Stimulated activated effector memory CD8-positive, alpha-beta T cell treated with anti-CD3 and anti-CD28 coated beads, Interleukin-12 subunit alpha, Interleukin-12 subunit beta, amount 100 ng/mL, for 72 hours (primary cell): ENCODE measurements at regions not wholly inside any gene's neighbourhood (a gene's known extent, or its start where the extent isn't known, plus 50 kb on each side); places are given as distances from the start of the nearest gene placed in this dataset.

Source experiments
- ATAC-seq: fragments of 150-1000 bp; cut with Tn5 transposase; 2 replicates; pipeline ENCODE4 v1.10.0; 2021
- DNase-seq, 2 donors: peaks; one replicate each; pipeline ENCODE4 v3.0.0; 2021 to 2022; ENCODE audit warnings: low spot score in 2 of 2
- H3K27ac Mint-ChIP-seq: one replicate; pipeline ENCODE4 v1.8.0; 2022; ENCODE audit warnings: mild to moderate bottlenecking, mixed read lengths
- H3K36me3 Mint-ChIP-seq: one replicate; pipeline ENCODE4 v1.8.0; 2022; ENCODE audit warnings: mild to moderate bottlenecking, mixed read lengths
- H3K4me1 Mint-ChIP-seq: one replicate; pipeline ENCODE4 v1.8.0; 2022; ENCODE audit warnings: mixed read lengths
- H3K4me3 Mint-ChIP-seq: one replicate; pipeline ENCODE4 v1.8.0; 2022; ENCODE audit warnings: mild to moderate bottlenecking, mixed read lengths
- H3K9me3 Mint-ChIP-seq: one replicate; pipeline ENCODE4 v1.8.0; 2022; ENCODE audit warnings: mixed read lengths

DNA sequence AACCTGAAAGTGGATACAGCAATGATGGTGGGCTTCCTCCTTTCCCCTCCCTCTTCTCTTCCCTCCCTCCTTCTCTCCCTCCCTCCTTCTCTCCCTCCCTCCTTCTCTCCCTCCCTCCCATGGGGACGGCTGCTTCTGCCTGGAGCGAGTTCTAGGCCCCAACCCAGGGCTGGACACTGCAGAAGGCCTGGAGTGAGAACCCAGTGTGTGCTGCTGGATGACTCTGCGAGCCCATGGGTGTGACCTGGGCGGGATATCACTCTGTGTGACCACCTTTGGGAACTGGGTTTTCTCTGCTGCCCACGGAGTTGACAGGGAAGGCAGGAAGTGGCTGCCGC lies 242.6 kb upstream of the GSE1 start:
- ATAC-seq: no peak
- H3K4me3 Mint-ChIP-seq: no peak overlapping the region
- no peaks in the 10 kb centered on the region for H3K4me1 Mint-ChIP-seq
- no peak for DNase-seq
- no peak overlapping the region for H3K27ac Mint-ChIP-seq
- H3K36me3 Mint-ChIP-seq: no peaks in the 10 kb centered on the region
- H3K9me3 Mint-ChIP-seq: no peaks in the 10 kb centered on the region

DNA sequence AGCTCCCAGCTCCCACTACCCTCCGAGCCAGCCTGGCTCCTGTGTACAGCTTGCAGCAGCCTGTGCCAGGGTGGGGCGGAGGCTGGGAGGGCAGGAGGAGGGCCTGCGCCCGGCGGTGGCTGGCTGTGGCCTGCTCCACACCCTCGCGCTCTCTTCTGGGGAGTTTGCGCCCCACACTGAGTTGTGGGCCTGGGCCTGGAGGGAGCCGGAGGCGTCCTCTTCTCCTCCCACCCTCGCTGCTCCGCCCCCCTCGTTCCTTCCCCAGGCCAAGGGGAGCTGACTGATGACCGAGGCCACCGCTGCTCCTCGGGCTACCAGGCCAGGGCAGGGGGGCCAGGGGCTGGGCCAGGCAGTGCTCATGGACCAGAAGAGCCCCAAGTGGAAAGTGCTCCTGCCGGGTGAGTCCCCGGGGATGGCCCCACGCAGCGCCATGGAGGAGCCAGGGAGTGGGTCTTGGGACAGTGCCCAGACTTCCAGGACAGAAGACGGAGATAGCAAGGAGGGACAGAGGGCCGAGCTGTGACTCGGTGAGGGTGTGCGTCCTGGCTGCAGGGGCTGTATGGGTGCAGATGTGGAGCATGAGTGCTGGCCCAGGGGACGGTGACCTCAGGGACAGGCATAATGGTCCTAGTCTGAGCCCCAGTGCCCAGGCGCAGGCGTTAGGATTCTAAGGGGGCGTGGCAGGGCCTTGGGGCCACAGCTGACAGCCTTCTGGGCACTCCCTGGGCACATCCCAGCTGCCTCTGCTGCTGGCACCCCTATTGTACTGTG lies 242.1 kb upstream of the GSE1 start:
- Mint-ChIP-seq H3K9me3 (no peaks in the 10 kb centered on the region), H3K27ac (no peak overlapping the region), H3K4me1 (no peaks in the 10 kb centered on the region), H3K36me3 (no peaks in the 10 kb centered on the region), H3K4me3 (no peak overlapping the region)
- DNase-seq (no peak), ATAC-seq (no peak)

DNA sequence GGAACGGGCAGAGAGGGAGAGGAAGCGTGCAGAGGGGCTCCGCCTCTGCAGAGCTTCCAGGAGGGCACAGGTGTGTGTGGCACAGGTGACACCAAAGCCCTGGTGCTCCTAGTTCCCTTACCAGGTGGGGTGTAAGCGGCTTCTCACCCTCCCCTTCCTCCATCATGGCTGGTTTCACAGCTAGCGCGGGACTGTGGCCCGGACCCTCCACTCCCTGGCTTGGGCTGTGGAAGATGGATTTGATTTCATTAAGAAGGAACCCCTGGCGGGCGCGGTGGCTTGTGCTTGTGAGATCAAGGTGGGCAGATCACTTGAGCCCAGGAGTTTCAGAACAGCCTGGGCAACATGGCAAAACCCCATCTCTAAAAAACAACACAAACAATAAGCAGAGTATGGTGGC lies 241.2 kb upstream of the GSE1 start:
- H3K27ac Mint-ChIP-seq: no peak overlapping the region
- DNase-seq (no peak), ATAC-seq (no peak)
- no peaks in the 10 kb centered on the region for H3K4me1 Mint-ChIP-seq
- no peaks in the 10 kb centered on the region for H3K36me3 Mint-ChIP-seq
- H3K9me3 Mint-ChIP-seq: no peaks in the 10 kb centered on the region
- H3K4me3 Mint-ChIP-seq: no peak overlapping the region

DNA sequence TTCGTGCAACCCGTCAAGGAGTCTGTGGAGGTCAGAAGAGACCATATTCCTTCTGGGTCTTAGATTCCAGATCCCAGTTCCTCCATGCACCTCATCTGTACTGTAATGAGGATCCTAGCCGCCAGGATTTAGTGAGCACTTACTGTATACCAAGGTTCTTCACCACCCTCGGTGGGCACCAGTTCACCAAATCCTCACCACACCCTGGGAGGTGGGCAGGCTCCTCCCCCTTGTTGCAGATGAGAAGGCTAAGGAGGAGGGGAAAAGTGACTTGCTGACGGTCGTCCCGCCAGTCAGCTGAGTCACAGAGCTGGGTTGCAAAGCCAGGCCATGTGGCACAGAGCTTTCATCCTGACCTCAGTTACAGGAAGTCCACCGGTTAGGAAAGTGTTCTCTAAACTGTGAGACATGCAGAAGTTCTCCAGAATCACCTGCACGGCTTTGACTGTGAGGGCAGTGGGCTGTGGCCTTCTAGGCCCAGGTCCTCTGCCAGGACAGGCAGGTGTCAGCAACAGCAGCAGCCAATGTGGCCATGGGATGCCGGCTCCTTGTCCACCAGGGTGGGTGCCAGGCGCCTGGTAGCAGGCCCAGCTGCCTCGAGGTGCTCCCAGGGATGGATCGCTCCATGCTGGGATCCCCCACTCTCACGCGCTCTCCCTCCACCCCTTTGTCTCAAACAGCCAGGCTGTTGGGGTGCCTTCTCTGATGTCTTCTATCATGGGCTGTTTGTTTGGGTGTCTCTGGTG lies 240.3 kb upstream of the GSE1 start:
- ATAC-seq (peak; percentile 73), DNase-seq (peak in 1 of 2 donors; percentile 51)
- Mint-ChIP-seq H3K27ac (no peak overlapping the region), H3K9me3 (no peaks in the 10 kb centered on the region), H3K4me1 (no peaks in the 10 kb centered on the region), H3K36me3 (no peaks in the 10 kb centered on the region), H3K4me3 (no peak overlapping the region)

DNA sequence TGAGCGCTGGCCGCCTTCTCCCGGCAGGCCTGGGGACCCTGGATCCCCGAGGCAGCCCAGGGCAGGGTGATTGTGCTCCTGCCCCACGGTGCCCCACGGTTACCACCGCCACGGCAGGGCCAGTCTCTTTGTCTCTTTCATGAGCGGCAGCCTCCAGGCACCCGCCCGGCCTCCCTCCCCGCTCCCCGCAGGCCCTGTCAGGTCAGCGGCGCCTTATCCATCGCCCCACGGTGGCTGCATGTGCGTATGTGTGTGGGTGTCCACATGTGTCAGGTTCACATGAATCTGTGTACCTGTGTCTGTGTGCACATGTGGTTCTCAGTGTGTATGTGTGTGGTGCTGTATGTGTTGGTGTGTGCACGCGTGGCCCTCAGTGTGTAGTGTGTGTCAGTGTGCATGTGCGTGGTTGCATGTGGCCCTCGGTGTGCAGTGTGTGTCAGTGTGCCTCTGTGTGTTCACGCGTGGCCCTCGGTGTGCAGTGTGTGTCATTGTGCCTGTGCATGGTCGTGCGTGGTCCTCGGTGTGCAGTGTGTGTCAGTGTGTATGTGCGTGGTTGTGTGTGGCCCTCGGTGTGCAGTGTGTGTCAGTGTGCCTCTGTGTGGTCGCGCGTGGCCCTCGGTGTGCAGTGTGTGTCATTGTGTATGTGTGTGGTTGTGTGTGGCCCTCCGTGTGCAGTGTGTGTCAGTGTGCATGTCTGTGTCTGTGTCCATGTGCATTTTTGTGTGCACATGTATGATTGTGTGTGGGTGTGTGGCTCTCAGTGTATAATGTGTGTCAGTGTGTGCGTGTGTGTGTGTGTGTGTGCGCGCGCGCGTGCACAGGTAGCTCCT lies 239.2 kb upstream of the GSE1 start:
- Mint-ChIP-seq H3K27ac (no peak overlapping the region), H3K36me3 (no peaks in the 10 kb centered on the region), H3K4me1 (no peaks in the 10 kb centered on the region), H3K9me3 (no peaks in the 10 kb centered on the region), H3K4me3 (no peak overlapping the region)
- ATAC-seq (no peak), DNase-seq (no peak)

DNA sequence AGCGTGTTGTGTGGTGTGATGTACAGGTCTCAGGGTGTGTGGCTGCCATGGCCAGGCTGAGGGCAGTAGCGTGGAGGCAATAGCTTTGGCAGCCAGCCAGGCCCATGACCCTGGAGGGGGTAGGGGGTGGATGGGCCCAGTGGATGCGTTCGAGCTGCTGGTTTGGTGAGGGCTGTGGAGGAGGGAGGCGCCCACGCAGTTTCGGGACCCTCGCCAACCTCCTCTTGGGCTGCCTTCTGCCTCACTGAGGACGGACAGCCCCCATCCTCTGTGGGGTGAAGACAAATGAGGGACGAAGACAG lies 238.6 kb upstream of the GSE1 start:
- Mint-ChIP-seq H3K4me1 (no peaks in the 10 kb centered on the region), H3K27ac (no peak overlapping the region)
- no peak for ATAC-seq

DNA sequence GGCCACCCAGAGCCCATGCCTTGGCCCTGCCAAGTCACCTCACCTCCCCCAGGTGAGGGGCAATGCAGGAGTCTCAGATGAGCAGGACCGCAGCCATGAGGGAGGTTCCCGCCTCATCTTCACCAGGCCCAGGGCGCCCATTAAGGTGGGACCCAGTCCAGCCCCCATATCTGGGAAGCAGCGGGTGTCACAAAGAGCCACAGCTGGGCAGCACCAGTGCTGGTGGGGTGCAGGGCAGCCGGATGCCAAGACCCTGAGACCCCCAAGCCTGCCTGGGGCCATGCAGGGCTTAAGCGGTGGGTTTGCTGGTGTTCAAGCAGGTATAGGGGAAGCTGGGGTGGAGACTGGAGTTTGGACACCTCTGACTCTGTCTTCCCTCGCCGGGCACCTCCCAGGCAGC lies 237.8 kb upstream of the GSE1 start:
- no peak overlapping the region for H3K27ac Mint-ChIP-seq
- H3K4me1 Mint-ChIP-seq: no peaks in the 10 kb centered on the region
- ATAC-seq: no peak
- no peak overlapping the region for H3K4me3 Mint-ChIP-seq
- H3K36me3 Mint-ChIP-seq: no peaks in the 10 kb centered on the region
- no peak for DNase-seq
- no peaks in the 10 kb centered on the region for H3K9me3 Mint-ChIP-seq

More for the DNA sequence above, 238.6 kb upstream of the GSE1 start:
- no peak for DNase-seq
- H3K4me3 Mint-ChIP-seq: no peak overlapping the region
- H3K9me3 Mint-ChIP-seq: no peaks in the 10 kb centered on the region
- no peaks in the 10 kb centered on the region for H3K36me3 Mint-ChIP-seq

DNA sequence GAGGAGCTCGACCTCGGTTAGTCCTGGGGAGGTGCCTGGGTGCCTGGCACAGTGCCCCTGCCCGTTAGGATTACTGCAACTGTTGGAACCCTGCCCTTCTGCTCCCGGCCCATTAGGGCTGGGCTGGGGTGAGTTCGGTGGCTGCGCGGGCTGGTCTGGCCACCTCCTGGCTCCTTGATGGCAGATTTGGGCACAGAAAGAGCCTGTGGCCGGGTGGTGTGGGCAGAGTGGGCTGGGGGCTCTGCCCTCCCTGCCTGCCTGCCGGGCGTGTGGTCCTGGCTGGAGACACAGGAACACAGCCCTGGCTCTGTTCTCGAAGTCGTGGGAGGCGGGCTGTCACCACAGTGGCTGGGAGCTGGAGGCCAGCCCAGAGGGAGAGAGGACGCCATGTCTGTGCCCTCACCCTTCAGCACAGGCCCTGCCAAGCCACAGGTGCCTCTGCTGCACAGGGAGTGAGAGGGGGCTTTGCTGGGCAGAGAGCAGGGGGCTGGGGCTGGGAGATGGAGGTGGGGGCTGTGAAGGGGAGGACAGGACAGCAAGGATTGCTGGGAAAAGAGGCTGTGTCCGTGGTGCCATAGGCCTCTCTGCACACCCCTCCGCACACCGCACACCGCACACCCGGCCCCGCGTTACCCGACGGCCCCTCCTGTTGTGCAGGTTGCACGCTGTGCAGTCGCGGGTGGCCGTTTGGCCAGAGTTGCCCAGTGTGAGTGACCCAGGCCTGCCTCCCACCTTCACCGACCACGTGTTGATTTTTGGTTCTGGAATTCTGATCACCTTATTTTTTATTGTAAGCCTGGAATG lies 236.6 kb upstream of the GSE1 start:
- H3K27ac Mint-ChIP-seq: no peak overlapping the region
- ATAC-seq: no peak
- H3K4me1 Mint-ChIP-seq: no peaks in the 10 kb centered on the region
- H3K9me3 Mint-ChIP-seq: no peaks in the 10 kb centered on the region
- DNase-seq: no peak
- no peaks in the 10 kb centered on the region for H3K36me3 Mint-ChIP-seq
- H3K4me3 Mint-ChIP-seq: no peak overlapping the region

DNA sequence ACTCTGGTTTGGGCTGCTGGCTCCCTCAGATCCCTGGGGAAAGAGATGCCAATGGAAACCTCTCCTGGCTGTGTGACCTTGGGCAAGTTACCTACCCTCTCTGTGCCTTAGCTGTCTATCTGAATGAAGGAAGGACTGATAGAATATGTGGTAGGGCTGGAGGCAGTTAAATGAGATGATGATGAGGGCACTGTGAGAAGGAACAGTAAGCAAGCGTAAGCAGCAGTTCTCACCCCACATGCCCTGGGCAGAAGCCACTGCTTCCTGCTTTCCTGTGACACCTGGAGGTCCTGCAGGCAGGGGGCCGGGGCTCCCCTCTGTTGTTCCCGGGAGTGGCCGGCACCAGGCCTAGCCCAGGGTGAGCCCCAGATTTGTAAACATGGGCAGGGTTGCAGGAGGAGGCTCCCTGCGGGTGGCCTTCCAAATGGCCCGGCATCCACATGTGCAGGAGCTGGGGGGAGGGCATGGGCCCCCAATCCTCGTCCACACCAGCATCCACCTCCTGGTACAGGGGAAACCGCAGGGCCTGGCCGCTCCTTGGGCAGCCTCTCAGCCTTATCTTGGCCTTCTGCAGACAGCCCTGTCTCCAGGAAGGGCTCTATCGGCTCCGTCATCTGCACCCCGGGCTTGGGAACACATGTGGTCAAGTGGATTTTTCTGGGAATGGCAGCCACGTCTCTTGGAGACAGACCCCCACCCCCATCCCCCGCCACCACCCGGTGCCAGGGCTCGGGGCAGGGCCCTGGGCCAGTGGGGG lies 235.6 kb upstream of the GSE1 start:
- DNase-seq (no peak), ATAC-seq (no peak)
- Mint-ChIP-seq H3K9me3 (no peaks in the 10 kb centered on the region), H3K4me3 (no peak overlapping the region), H3K4me1 (no peaks in the 10 kb centered on the region), H3K27ac (no peak overlapping the region), H3K36me3 (no peaks in the 10 kb centered on the region)

DNA sequence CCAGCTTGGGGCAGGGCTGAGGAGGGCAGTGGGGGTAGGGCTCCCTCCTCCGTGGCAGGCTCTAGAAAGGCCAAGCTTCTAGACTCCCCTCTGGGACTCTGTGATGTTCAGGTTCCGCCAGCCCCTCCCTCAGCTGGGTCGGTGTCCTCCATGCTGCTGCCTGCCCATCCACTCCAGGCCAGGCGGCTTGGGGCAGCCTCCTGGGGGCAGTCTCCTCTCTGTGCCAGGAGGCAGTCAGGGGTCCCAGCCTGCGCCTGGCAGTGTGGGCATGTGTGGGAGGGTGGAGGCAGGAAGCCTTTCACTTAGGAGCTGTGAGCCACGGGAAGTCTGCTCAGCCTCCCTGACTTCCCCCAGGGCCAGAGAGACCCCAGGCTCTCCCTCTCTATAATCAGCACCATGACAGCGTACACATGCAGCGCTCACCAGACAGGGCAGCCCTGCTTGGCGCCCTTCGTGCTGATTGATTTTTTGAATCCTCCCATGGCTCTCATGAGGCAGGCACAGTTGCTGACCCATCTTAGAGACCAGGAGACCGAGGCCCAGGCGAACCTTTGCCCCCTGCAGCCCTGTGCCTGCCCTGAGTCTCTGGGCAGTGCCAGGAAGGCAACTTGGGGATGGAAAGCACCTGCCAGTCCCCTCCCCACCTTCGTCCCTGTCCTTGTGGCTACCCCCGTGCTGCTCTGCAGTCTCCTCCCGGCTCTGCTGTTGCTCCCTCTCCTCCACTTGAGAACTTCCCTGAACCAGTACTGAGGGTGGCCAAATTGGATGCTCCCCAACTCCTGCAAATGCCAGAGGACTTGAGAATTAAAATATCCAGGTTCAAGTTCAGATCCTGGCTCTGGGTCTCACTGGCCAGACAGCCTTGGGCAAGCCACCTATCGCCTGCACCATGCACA lies 234.7 kb upstream of the GSE1 start:
- H3K4me1 Mint-ChIP-seq: no peaks in the 10 kb centered on the region
- no peaks in the 10 kb centered on the region for H3K36me3 Mint-ChIP-seq
- DNase-seq: no peak
- no peak overlapping the region for H3K27ac Mint-ChIP-seq
- H3K4me3 Mint-ChIP-seq: no peak overlapping the region
- H3K9me3 Mint-ChIP-seq: no peaks in the 10 kb centered on the region
- no peak for ATAC-seq

DNA sequence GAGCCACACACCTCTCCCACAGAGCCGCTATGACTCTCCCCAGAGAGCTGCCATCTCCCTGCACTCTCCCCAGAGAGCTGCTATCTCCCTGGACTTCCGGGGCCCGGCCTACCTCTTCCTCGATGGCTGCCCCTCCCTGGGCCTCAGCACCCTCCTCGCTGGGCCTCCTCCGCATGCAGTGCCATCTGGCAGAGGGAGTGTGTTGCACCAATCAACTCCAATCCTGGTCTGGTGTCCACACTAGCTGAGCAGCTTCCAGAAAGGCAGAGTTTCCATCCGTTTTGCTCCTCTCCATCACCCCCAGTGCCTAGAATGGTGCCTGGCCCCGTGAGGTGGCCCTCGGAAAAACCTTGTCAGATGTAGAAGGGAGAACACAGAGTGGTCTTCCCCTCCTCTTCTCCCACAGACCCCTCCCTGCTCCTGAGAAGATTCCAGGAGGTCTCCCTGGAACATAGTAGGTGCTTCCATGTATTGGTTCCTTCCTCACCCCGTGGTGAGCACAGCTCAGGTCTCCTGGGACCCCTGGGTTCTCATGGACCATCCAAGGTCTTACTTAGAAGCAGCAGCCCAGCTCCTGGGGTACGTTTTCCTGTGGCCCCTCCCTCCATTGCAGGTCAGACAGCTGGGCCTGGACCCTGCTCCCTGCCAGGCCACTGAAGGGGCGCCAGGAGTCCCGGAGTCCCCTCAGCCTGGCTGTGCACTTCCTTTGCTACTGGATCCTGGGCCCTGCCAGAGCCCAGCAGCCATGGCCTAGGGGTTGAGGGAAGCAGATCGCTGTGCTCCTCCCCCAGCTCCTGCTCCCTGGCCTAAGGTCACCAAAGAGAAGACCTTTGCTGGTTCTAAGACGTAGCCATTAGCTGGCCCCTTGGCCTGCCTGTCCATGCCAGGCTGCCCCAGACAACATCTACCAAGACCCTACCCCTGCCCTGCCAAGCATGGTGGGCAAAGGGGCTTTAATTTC lies 233.8 kb upstream of the GSE1 start:
- ATAC-seq (no peak), DNase-seq (no peak)
- Mint-ChIP-seq H3K9me3 (no peaks in the 10 kb centered on the region), H3K27ac (no peak overlapping the region), H3K4me3 (no peak overlapping the region), H3K4me1 (no peaks in the 10 kb centered on the region), H3K36me3 (no peaks in the 10 kb centered on the region)

DNA sequence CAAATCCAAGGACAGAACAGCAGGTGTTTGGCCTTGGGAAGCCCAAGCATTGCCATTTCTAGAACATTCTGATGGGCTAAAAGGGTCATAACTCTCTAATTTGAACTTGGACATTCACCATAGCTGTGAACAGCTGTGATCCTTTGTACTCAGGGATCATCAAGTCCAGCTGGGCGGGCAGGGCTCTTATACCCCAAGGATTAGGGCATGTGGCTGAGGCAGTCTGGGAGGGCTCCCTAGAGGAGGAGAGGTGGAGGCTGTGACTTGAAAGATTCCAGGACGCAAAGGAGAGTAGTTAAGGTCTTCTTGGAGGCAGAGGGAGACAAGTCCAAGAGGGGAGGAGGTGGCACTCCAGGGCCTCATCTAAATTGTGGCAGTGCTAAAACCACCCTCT lies 233.1 kb upstream of the GSE1 start:
- H3K4me3 Mint-ChIP-seq: no peak overlapping the region
- no peaks in the 10 kb centered on the region for H3K4me1 Mint-ChIP-seq
- no peak overlapping the region for H3K27ac Mint-ChIP-seq
- H3K36me3 Mint-ChIP-seq: no peaks in the 10 kb centered on the region
- DNase-seq: no peak
- H3K9me3 Mint-ChIP-seq: no peaks in the 10 kb centered on the region
- ATAC-seq: no peak
